ENCODE measurements at regions not wholly inside any gene's neighbourhood (a gene's known extent, or its start where the extent isn't known, plus 50 kb on each side); places are given as distances from the start of the nearest gene placed in this dataset.

- Histone ChIP-seq H3K36me3 (no peaks in the 10 kb centered on the region), H3K27me3 (no peaks in the 10 kb centered on the region), H3K9me3 (no peaks in the 10 kb centered on the region), H3K4me3 (no peak overlapping the region), H3K4me1 (no peaks in the 10 kb centered on the region), H3K27ac (replicated peaks in 1 of 4) (no peak overlapping the region)
- DNase-seq (ENCODE audit: extremely low spot score), result no peak
- intact Hi-C loops (cut with DNase I), result no loop called here
- 43% methylated on average over 1 of the region's 1 CpG for WGBS
- no peak for TF ChIP-seq POLR2A (IDR thresholded peaks at IDR 0.05; ENCODE audit: low read depth)
- TF ChIP-seq POLR2AphosphoS5 (IDR thresholded peaks at IDR 0.05), result no peak
- no peak for TF ChIP-seq CTCF (IDR thresholded peaks at IDR 0.05)
- no peak for TF ChIP-seq EP300 (IDR thresholded peaks at IDR 0.05)
These were observed 111.5 kb downstream of the ASB9 start for GRCh38 chrX:15158350-15158735.

- no peaks in the 10 kb centered on the region for H3K4me1 ChIP-seq
- H3K4me3 ChIP-seq, result no peak overlapping the region
- WGBS, result 78% methylated on average over 2 of the region's 2 CpGs
- H3K9me3 ChIP-seq, result no peaks in the 10 kb centered on the region
- H3K27me3 ChIP-seq, result no peaks in the 10 kb centered on the region
- intact Hi-C loops (cut with DNase I), result no loop called here
- H3K36me3 ChIP-seq, result no peaks in the 10 kb centered on the region
- H3K27ac ChIP-seq (replicated peaks in 1 of 4), result no peak overlapping the region
- TF ChIP-seq POLR2A (IDR thresholded peaks at IDR 0.05; ENCODE audit: low read depth), result no peak
- no peak for TF ChIP-seq CTCF (IDR thresholded peaks at IDR 0.05)
- no peak for TF ChIP-seq EP300 (IDR thresholded peaks at IDR 0.05)
- TF ChIP-seq POLR2AphosphoS5 (IDR thresholded peaks at IDR 0.05), result no peak
- DNase-seq (ENCODE audit: extremely low spot score), result no peak
These were observed 112.3 kb downstream of the ASB9 start for GRCh38 chrX:15157624-15158023.

- Histone ChIP-seq H3K4me1 (no peaks in the 10 kb centered on the region), H3K4me3 (no peak overlapping the region), H3K36me3 (no peaks in the 10 kb centered on the region), H3K27me3 (no peaks in the 10 kb centered on the region), H3K9me3 (no peaks in the 10 kb centered on the region), H3K27ac (replicated peaks in 1 of 4) (no peak overlapping the region)
- no peak for DNase-seq (ENCODE audit: extremely low spot score)
- WGBS, result 68% methylated on average over 4 of the region's 4 CpGs
- TF ChIP-seq CTCF (IDR thresholded peaks at IDR 0.05) (no peak), POLR2AphosphoS5 (IDR thresholded peaks at IDR 0.05) (no peak)
- intact Hi-C loops (cut with DNase I), result no loop called here
These were observed 118.4 kb downstream of the ASB9 start for GRCh38 chrX:15151267-15152186.

- Histone ChIP-seq H3K9me3 (no peaks in the 10 kb centered on the region), H3K4me1 (no peaks in the 10 kb centered on the region), H3K27ac (replicated peaks in 1 of 4) (no peak overlapping the region), H3K4me3 (no peak overlapping the region), H3K27me3 (no peaks in the 10 kb centered on the region), H3K36me3 (no peaks in the 10 kb centered on the region)
- intact Hi-C loops (cut with DNase I), result no loop called here
- WGBS, result 88% methylated on average over 1 of the region's 1 CpG
- no peak for DNase-seq (ENCODE audit: extremely low spot score)
- TF ChIP-seq EP300 (IDR thresholded peaks at IDR 0.05) (no peak), POLR2A (IDR thresholded peaks at IDR 0.05; ENCODE audit: low read depth) (no peak), CTCF (IDR thresholded peaks at IDR 0.05) (no peak), POLR2AphosphoS5 (IDR thresholded peaks at IDR 0.05) (no peak)
These were observed 119.3 kb downstream of the ASB9 start for GRCh38 chrX:15150586-15150985.

GRCh38 chrX:15146515-15146914 lies 123.4 kb downstream of the ASB9 start:
- 30% methylated on average over 6 of the region's 6 CpGs for WGBS
- no peak for DNase-seq (ENCODE audit: extremely low spot score)

More at GRCh38 chrX:15146515-15146914, 123.4 kb downstream of the ASB9 start:
- H3K27me3 ChIP-seq, result no peaks in the 10 kb centered on the region
- no peaks in the 10 kb centered on the region for H3K4me1 ChIP-seq
- no peak overlapping the region for H3K4me3 ChIP-seq
- H3K36me3 ChIP-seq, result no peaks in the 10 kb centered on the region
- no peaks in the 10 kb centered on the region for H3K9me3 ChIP-seq
- H3K27ac ChIP-seq (replicated peaks in 1 of 4), result no peak overlapping the region
- TF ChIP-seq CTCF (IDR thresholded peaks at IDR 0.05) (peak in 2 of 3 experiments; percentile 14 to 26), POLR2A (IDR thresholded peaks at IDR 0.05; ENCODE audit: low read depth) (no peak), POLR2AphosphoS5 (IDR thresholded peaks at IDR 0.05) (no peak), EP300 (IDR thresholded peaks at IDR 0.05) (no peak)
- intact Hi-C loops (cut with DNase I), result no loop called here
